HG03060 (cell line): ENCODE measurements at regions not wholly inside any gene's neighbourhood (a gene's known extent, or its start where the extent isn't known, plus 50 kb on each side); places are given as distances from the start of the nearest gene placed in this dataset.
"Not testable (repeated sequence)": the region's sequence is repeated elsewhere in the genome, so short reads cannot be mapped to it uniquely, and the experiment has no call there.

Experiments
- ATAC-seq: cut with Tn5 transposase; IDR thresholded peaks from one replicate; pipeline ENCODE4 v1.9.1; 2021; ENCODE audit warnings: low read depth, moderate number of reproducible peaks; ENCODE audit not compliant: unreplicated experiment

DNA sequence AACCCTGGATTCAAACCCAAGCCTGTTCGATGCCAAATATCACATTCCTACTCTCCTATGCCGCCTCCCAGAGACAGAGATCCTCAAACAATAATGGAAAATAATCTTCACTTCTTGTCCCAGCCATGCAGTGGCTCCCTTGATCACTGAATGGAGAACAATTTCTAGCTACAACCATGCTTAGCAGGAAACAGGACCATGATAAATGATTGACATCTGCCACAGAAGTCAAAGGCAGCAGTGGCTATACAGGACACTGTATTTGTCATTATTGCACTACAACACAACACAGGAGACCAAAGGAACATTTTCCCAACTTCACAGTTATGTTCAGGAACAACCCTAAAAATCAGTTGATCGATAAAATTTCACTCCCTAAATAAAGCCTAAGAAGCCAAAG lies 243.3 kb upstream of the SLC7A11 start:
- ATAC-seq = no peak

DNA sequence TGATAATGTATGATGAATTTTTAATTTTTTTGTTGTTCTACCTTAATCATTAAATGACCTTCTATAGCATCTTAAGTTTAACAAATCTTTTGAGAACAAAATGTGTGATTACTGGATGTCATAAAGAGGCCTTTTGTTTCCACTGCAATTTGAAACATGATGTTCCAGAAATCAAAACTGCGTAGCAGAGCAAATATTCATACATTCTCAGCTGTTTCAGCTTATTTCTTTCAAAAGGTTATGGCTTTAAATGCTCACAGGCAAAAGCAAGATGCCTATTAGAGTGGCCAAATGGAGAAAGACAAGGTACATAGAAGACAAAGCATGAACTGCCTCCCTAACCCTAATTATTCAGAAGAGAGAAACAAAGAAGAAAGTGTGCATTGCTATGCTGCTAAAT lies 233.0 kb upstream of the SLC7A11 start:
- no peak for ATAC-seq

DNA sequence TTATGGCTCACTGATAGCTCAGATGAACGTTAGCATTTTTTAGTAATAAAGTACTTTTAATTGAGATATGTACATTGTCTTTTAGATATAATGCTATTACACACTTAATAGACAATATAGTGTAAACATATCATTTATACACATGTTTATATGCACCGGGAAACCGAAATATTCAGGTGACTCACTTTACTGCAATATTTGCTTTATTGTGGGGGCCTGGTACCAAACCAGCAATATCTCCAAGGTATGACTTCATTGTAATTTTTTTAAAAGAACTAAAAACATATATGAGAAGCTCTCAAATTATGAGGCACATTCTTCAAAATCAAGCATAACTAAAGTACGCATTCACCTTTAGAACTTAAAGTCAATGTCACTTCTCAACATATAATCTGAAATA lies 231.2 kb upstream of the SLC7A11 start:
- no peak for ATAC-seq

DNA sequence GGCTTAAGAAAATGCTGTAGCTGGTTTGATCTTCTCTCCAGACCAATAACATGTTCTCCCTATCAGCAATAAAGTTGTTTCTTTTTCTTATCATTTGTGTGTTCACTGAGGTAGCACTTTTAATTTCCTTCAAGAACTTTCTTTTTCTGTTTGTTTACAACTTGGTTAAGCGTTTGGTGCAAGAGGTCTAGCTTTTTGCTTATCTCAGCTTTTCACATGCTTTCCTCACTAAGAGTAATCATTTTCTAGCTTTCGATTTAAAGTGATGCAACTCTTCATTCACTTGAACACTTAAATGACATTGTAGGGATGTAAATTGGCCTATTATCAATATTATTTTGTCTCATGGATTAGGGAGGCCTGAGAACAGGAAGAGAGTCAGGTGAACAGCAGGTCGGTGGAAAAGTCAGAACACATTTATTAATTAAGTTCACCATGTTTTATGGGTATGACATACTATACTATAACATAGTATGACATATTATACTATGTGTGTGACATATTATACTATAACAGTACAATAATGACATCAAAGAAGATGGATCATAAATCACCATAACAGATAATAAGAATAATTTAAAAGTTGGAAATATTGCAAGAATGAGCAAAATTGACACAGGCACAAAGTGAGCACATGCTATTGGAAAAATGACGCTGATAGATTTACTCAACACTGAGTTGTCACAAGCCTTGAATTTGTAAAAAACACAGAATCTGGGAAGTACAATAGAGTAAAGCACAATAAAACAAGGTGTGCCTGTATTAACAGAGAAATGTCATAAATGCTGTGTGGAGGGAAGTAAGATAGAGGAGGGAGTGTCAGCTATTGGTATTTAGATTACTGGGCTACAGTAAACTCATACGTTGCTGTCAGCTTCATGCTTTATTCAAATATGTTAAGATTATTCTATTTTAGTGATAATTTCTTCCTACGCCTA lies 218.6 kb upstream of the SLC7A11 start:
- no peak for ATAC-seq

DNA sequence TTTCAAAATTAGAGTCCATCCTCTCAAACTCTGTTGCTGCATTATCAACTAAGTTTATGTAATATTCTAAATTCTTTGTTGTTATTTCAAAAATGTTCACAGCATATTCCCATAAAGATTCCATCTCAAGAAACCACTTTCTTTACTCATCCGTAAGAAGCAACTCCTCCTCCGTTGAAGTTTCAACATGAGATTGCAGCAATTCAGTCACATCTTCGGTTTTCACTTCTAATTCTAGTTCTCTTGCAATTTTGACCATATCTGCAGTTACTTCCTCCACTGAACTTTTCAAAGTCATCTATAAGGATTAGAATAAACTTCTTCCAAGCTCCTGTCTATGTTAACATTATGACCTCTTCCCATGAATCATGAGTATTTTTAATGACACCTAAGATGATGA lies 216.6 kb upstream of the SLC7A11 start:
- no peak for ATAC-seq

DNA sequence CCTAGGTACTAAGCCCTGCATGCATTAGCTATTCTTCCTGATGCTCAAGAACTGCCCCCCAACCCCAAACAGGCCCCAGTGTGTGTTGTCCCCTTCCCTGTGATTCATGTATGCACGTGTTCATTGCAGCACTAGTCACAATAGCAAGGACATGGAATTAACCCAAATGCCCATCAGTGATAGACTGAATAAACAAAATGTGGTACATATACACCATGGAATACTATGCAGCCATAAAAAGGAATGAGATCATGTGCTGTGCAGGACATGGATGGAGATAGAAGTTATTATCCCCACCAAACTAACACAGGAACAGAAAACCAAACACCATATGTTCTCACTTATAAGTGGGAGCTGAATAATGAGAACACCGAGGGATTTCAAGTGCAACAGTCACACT lies 214.2 kb upstream of the SLC7A11 start:
- not testable (repeated sequence) for ATAC-seq

DNA sequence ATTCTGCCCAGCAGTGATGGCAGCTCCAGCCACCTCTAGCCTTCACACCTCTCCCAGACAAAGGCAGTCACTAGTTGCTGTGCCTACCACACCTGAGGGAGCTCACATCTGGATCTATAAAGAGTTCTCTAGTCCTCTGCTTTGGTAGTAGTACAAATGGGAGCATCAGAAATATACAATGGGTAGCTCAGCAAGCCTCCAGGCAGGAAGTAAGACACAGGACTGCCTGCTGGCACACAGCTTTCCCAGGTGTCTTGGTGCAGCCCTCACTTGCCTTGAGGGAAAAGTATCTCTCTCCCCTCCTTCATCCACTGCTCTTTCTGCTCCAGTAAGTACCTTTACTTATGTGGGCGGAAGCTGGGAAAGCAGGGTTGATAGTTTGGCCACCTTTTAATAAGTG lies 212.9 kb upstream of the SLC7A11 start:
- ATAC-seq = no peak

DNA sequence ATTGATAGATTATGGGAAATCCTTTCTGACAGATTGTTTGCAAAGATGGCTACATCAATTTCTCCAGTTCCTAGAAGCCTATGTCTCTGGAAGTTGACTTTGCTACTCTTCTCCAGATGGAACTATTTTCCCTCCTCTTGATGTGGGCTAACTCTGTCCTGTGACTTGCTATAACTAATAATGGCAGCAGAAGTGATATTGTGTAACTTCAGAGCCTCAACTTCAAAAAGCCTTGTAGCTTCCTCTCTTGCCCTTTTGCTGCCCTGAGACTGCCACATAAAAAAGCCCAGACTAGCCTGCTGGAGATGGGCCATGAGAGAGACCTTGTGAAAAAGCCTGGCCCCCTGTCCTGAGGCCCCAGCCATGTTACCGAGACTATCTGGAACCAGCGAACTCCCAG lies 210.7 kb upstream of the SLC7A11 start:
- no peak for ATAC-seq

DNA sequence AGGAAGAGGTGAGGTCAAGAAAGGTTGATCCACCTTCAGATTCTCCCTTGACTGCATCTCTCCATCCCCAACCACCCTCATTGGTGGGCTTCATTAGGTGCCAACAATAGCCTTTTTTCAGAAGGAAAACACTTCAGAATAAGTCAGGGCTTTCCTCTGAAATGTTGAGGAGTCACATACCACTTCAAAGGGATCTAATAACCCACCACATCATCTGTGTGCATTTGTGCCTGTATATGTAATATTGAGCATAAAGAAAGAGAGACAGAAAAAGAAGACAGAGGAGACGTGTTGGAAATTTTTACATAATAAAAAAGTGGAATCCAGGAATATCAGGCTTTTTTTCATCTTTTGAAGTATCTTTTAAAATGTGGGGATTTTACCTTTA lies 209.1 kb upstream of the SLC7A11 start:
- ATAC-seq = no peak

DNA sequence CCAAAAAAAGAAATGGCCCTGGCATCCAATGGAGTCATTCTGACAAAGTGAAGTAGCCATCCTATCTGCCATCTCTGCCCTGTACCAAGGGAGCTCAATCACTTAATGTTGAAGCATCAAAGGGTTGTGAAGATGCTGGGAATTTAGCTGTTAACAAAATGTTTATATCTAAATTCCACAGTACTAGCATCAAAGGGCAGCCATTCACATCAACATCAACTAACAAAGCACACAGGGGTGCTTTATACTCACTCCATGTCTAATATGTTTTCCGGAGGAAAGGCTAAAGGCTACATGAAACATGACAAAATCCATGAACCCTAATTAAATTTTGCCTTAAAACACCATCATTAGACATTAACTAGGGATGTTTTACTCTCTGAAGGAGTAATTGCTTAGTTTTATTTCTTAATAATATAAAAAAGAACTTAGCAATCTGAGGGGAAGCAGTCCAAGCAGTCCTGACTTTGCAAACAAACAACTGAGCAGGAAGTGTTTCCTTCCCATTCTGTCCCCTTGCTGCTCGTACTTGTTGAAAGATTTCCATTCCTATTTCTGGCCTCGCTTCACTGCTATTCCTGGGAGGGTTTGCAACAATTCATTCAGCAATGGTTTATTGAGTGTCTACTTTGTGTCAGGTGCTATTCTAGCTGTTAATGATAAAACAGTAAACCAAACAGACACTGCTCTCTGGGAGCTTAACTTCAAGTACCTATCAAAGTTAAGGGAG lies 208.6 kb upstream of the SLC7A11 start:
- no peak for ATAC-seq

DNA sequence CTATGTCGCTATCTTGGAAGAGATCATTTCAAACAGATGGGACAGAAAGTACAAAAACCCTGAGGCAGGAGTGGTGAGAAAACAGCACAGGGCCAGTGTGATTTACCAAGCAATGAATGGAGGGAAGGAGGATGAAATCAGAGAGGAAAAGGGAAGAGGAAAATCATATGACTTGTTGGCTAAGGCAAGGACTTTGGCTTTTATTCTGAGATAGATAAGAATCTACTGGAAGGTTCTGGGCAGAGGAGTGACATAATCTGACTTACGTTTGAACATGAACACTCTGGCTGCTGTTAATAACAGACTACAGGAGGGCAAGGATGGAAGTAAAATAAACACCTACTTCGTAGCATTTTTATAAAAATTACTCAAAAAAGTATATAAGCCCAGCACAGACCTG lies 207.8 kb upstream of the SLC7A11 start:
- no peak for ATAC-seq

DNA sequence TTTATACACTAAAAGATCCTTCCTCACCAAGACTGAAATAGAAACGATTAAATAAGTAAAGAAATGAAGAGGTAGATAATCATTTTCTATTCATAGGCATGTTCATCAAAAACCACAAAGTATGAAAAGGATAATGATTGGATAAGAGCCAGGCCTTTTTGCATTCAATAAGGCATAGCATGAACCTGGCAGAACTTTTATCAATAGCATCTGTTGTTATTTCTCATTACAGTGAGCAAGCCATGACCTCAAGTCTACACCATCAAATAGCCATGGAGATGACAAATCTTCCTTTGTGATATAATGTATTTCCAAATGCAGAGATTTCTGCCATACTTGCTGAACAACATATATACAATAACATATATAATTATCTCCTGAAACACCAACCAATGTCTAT lies 206.0 kb upstream of the SLC7A11 start:
- no peak for ATAC-seq

DNA sequence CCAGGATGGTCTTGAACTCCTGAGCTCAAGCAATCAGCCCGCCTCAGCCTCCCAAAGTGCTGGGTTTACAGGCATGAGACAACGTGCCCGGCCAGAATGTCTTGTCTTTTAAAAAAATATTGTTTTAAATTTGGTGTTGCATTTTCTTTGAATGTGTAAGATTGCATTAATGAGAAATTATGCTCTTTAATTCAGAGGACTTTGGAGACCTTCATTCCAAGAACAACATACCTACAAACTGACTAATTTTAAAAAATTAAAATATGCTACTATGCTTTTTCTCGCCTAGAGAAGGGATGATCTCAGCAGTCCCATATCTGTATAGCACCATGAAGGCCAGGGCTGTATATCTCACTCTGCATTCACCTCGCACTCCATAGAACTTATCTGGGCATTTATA lies 204.3 kb upstream of the SLC7A11 start:
- ATAC-seq = no peak

DNA sequence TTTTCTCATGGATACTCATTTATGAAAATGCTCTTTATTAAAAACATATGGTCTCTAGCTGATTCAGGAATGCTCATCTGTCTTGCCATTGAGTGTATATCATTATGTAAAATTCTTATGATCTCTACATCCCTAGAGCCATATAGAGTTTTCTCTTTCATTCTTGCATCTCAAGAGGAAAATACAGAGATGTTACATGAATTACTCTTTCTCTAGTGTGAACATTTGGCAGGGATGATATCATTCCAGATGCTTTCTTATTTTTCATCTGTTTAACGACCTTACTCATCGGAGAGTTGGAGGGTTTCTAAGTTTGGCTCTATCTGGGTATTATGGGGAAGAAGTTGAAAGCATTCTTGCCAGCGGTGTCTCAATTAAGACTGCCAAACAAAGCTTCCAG lies 202.9 kb upstream of the SLC7A11 start:
- no peak for ATAC-seq

DNA sequence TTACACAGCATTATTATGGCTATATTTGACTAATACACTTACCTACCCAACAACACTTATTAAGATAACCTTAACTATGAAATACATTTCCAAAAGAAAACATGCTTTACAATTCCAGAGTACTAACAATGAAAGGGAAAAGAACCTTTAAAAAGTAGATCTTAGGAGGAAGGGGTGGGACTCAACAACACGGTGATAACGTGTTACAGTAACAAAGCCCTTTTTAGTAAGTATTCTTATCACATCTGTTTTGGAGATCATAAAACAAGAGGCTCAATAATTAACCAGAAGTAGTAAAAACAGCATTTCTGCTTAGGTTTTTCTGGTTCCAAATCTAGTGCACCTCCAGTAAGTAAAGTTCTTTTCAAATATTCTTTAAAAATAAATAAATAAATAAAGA lies 202.1 kb upstream of the SLC7A11 start:
- ATAC-seq = no peak

DNA sequence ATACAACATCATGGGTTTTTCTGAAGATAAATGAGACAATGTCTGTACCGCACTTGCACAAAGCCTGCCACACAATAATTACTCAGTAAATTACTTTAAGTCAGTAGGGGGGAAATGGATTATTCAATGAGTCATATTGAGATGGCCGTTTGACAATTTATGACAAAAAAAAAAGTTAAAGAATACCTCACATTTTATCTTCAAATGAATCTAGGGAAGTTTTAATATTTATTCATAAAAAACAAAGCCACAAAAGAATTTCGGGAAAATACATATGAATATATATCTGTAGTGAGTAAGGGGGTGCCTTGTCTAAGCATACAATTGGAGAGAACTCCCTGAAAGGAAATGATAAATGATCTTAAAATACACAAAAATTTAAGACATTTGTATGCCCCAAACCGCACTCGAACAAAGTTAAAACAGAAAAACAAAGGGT lies 197.0 kb upstream of the SLC7A11 start:
- ATAC-seq = no peak

DNA sequence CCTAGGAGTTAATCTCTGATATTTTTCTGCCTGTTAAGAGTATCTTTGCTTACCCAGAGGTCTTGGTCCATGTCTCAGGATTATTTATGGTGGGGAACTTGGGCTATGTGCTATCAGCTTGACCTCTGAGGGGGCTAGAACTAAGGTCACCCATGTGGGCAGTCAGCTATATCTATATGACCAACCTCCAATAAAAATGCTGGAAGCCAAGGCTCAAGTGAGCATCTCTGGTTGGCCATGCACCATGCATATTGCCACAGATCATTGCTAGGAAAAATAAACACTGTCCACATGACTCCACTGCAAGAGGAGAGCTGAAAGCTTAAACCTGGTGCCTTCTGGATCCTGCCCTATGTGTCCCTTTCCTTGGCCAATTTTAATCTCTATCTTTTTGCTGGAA lies 196.5 kb upstream of the SLC7A11 start:
- no peak for ATAC-seq

DNA sequence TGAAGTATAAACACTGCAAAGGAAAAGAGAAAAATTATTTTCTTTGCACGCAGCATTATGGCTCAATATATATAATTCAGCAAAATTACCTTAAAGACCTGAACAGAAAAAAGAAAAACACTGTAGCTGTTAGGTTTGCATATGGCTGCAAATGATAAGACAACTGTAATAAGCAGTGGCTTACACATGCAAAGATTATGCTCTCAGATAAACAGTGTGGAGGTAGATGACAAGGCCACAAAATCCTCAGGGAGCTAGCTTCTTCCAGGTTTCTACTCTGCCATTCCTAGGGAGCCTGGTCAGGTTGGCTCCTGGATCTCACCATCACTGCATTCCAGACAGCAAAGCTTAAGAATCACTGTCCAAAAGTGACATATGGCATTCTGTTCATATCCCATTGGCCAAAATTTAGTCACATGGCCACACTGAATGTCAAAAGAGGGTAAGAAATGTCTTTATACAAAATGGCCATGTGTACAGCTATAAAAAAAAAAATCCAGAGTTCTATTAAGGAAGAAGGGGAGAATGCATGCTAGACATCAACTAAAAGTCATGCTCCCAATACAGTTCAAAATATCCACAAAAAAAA lies 195.2 kb upstream of the SLC7A11 start:
- no peak for ATAC-seq

DNA sequence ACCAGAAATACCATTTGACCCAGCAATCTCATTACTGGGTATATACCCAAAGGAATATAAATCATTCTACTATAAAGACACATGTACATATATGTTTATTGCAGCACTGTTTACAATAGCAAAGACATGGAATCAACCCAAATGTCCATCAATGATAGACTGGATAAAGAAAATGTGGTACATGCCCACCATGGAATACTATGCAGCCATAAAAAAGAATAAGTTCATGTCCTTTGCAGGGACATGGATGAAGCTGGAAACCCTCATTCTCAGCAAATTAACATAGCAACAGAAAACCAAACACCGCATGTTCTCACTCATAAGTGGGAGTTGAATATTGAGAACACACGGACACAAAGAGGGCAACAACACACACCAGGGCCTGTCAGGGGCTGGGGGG lies 193.6 kb upstream of the SLC7A11 start:
- not testable (repeated sequence) for ATAC-seq

DNA sequence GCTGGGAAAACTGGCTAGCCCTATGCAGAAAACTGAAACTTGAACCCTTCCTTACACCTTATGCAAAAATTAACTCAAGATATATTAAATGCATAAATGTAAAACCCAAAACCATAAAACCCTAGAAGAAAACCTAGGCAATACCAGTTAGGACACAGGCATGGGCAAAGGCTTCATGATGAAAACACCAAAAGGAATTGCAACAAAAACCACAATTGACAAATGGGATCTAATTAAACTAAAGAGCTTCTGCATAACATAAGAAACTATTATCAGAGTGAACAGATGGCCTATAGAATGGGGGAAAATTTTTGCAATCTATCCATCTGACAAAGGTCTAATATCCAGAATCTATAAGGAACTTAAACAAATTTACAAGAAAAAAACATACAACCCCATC lies 192.9 kb upstream of the SLC7A11 start:
- ATAC-seq = not testable (repeated sequence)

DNA sequence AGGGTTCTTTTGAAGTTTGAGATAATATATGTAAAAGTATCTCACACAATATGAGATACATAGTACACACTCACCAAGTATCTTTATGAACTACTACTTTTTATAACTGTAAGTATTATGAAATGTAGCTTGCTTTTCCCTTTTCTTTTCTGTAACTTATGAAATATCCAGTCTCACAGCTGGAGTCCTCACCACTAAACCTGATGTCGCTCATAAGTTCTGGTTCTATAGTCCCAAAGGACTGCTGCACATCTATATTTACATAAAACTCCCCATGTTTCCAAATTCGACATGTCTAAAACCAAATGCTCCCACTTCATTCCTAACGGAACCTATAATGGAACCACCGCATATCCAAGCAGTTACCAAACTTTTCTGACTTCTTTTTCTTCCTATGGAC lies 186.5 kb upstream of the SLC7A11 start:
- ATAC-seq = no peak

DNA sequence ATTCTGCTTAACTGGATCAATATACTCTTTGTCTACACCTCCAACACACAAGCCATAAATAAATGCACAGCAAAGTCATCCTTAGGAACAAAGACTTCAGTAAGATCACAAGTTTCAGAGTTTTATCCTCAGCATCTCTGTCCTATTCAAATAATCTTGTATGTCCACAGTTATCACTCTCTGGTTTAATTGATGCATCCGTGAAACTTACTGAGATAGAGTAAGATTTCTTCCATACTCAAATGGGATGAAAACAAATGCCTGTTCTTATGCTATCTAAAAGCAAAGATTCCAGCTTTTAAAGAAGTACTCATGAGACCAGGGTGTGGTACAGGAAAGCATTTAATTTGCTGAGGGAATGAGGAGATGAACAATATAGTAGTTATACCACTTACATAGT lies 184.6 kb upstream of the SLC7A11 start:
- ATAC-seq = no peak
